HUDEP-2 (cell line): ENCODE measurements at regions not wholly inside any gene's neighbourhood (a gene's known extent, or its start where the extent isn't known, plus 50 kb on each side); places are given as distances from the start of the nearest gene placed in this dataset.

Experiments
- DNase-seq, 76 experiments: peaks; one replicate each; lab custom pipeline; 2025; ENCODE audit not compliant: unreplicated experiment in 76 of 76; lab: John Stamatoyannopoulos, UW

DNA sequence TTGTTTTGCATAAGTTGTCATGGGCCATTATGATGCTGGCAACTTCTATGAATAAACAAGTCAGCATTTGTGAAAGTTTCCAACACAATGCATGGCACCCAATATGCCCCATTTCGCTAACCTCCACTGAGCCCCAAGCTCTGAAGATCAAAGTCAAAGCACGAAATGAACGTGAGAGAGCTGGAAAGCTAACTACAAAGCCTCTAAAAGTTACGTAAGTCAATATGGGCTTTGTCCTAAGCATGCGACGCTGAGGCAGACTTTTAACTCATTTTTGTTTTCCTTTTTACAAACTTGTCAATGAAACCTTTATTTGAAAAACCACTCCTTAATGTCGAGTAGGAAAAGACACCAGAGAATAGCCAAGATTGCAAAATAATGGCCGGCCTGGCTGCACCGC lies 131.6 kb upstream of the NUDT7 start:
- DNase-seq: no peak

DNA sequence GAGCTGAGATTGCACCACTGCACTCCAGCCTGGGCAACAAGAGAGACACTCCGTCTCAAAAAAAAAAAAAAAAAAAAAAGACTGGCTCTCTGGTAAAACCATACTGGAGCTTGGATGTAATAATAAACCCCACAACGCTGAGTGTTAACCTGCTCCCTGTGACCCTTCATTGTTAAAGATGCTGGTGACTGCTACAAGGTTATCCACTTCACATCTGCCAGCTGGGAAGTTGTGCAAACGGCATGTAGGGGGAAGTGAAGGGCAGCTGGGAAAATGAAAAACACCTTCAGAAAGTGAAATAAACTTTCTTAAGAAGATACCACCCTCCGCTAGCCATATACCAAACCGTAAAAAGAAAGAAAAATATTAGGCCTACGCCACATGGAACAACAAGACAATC lies 131.0 kb upstream of the NUDT7 start:
- no peak for DNase-seq

DNA sequence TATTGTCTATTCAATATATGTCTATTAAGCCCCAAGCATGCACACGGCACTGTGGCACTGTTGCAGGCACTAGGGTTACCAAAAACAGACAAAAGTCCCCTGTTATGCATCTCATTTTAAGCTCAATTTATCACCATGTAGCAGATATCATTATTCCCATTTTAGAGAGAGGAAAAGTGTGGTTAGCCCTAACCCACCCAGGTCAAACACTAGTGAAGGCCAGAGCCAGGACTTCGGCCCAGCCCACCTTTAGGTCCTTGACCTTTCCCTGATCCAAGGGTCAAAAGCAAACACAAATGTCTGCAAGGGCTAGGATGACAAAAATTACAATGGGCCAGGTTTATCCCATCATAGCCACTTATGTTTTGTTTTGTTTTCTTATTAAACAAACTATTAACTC lies 130.3 kb upstream of the NUDT7 start:
- DNase-seq: no peak

DNA sequence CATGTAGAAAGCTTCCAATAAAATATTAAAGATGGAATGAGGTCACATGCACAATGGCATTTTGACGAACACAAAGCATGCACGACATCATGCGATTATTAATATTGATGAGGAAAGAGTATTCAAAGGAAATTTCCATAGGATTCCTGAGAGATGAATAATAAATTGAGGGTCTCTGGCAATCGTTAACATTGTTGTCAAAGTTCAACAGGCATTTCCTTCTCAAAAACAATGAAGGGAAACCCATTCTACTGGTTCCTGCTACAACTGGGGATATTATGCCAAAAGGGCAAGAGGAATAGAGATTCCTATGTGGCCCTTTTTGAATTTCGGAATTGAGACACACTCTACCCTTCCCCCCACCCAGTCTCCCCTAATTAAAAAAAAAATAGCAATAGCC lies 128.3 kb upstream of the NUDT7 start:
- no peak for DNase-seq

DNA sequence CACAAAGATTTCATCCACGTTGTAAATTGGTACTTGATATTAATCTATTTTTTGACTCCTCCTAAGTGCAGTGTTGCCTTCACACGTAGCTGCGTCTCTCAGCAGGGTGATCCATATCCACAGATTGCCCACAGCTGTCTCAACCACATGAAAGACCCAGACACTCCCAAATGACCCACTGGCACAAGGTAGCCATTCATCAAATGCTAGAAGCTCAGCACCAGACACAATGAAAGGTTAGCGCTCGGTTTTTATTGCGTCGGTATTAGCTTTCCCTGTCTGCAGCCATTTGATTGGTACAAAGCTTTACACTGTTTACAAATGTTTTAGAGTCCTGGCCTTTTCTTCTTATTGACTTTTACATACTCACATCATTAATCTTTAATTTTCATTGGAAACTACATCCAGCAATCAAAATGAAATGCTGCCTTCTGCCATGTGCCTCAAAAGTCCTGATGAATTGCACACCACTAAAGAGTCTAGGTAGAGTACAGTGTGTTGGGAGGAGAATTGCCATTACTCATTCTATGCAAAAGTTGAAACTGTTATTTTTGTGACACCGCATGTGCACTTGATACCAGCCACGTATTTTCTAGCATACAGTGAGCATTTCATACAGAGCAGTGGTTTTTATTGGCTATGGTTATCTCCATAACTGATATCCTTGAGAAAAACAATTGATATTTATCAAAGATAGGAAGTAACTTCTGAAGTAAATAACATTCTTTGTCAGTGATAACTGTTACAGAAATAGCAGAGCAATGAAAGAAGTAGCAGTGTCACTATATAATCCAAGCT lies 127.3 kb upstream of the NUDT7 start:
- no peak for DNase-seq

DNA sequence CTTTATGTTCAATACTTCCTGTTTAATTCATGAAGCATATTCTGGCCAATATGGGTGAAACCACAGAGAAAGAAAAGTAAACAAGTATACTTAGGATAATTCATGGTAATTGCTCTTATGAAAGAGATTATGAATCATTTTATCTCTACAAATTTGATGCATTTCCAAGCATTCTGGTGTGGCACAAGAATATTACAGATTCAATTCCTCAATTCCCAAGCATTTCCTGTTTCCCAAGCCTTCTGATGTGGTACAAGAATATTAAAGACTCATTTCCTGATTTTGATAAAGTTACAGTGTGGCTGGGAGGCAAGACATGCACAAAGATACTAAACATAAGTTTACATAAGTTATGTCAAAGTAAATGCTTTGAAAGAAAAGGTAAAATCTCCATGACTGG lies 126.1 kb upstream of the NUDT7 start:
- no peak for DNase-seq

DNA sequence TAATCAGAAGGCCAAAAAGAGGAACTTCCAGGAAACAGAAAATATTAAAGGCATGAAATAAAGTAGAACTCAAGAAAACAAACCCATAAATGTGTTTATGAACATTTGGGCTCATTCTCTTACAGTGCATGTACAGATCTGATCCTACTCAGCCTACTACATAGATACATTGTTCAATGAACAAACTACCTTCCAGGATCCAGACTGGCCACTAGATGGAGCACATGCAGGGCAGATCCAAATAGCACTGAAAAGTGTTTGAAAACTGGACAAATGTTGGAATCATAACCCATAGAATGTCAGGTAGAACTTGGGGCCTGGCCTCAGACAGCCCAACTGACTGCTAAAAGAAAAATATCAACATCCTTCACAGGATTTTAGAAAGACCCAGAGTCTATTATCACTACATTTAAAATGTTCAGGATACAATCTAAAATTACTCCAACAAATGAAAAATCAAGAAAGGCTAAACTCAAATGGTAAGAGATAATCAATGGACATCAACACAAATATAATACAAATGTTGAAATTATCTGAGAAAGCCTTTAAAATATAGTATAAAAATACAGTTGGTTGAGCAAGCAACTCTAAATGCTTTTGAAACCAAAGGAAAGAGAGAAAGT lies 122.4 kb upstream of the NUDT7 start:
- peak in 28 of 76 experiments; percentile 1 to 47 (median 7) for DNase-seq

DNA sequence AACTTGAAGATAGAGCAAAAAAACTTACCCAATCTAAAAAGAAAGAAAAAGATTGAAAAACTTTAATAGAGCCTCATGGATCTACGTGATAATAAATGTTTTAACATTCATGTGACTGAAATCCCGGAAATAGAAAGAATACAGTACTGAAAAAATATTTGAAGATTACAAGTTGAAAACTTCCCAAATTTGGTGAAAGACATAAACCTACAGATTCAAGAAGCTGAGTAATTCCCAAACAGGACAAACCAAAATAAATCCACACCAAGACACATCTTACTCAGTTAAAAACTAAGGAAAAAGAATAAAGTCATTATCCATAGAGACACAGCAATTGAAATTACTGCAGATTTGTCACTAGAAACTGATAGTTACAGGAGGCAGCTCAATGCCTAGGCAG lies 121.8 kb upstream of the NUDT7 start:
- no peak for DNase-seq

DNA sequence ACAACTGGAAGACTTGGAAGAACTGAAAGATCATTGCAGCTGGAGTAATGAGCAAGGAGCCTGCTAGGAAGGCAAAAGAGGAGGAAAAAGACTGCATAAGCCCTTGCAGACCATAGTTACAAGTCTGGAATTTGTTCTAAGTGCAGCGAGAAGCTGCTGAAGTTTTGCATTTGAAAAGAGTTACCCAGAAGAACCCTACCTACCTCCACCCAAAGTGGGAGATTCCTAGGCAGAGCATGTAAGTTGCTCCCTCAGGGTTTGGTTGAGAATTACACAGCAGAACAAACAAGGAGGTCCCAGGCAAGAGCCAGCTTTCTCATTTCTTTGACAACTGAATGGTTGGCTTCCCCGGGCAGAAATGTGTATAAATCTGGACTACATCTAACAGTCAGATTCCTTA lies 118.7 kb upstream of the NUDT7 start:
- no peak for DNase-seq

DNA sequence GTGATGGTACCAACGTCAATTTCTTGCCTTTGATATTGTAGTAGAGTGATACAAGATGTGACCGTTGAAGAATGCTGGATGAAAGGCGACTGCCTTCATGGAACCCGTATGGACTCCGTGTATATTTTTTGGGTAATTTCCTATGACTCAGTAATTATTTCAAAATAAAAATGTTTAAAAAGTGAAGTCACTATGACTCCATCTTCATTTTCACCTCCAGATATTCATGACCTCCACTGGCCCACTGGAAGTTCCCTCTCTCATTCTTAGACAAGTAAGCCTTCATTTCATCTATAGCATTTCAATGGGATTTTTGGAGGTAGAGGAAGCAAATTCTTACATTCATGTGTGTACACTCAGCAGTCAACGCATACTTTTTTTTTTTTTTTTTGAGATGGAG lies 111.8 kb upstream of the NUDT7 start:
- DNase-seq: no peak

DNA sequence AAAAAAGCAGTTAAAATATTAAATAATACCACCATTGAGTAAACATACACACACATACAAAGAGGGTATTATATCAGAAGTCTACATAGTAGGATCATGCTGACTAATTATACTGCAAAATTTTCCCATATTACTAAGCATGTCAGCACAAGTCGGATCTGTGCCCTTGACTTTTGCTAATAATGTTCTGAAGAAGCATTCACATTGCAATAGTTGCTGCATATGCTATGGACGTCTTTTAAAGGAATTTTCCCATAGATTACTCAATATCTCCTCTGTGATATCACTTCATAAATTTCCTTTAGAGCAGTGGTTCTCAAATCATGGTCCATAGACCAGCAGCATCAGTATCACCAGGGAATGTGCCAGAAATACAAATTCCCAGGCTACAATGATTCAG lies 110.9 kb upstream of the NUDT7 start:
- DNase-seq: no peak

DNA sequence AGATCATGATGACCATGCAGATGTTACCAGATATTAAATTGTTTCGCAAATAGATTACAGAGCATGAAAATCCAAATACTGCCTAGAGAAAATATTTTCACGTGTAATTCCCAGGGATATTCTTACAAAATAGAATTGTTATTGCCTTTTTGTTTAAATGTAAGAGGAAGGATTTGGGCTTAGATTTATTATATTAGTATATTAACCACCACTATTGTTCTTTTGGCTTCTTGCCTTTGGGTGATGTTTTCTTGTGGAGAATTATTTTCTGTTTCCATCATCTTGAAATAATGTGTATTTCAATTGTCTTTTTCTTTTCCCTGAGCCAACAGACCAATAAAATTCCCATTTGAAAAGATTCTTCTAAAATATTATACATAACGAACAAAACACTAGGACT lies 109.7 kb upstream of the NUDT7 start:
- DNase-seq: no peak

DNA sequence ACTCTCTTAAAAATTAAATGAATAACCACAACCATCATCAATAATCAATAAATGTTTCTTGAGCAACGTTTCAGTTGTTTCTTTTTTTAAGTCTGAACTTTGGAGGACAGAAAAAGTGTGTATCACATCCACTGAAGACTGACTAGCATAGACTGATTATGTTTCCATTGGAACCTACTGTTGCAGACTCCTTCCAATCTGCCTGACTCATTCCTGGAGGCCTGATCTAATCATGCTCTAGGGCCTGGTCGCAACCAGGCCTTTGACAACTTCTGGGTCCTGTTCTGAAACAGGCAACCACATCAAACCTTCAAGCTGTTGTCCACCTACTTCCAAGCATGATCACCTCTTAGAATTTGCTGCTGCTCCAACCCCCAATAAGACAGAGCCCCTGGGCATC lies 109.2 kb upstream of the NUDT7 start:
- no peak for DNase-seq

DNA sequence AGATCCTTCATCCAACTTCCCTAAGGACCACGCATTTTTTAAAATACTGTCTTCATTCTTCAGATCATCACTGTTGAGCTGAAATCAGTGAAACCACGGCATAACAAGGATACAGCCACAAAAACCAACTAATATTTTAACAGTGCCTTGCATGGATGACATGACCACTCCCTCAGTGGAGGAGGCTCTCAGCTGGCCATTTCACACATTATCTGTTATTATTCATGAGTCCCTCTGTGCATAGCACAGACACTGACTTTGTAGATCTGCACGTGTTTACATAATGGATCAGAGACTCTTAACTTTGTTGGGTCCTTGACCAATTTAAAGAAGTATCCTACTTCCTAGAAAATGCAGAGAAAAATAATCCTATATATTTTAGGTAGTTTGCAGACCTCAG lies 104.8 kb upstream of the NUDT7 start:
- DNase-seq: no peak

DNA sequence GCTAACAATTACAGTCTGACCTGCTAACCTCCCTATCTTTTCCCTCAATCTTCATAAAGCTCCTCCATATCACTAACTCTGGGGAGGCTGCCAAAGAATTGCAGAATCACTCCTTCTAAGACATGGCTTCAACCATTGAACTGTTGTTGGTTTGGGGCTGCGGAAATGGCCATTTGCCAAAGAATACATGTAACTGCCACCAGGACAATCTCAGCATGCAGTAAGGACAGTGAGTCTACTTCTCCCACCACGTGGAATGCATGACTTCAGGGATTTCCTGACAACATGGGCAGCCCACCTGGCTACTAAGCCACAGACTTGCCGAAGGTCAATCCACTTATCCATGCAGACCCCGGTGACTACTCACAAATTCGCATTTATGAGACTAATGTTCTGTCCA lies 104.3 kb upstream of the NUDT7 start:
- DNase-seq: no peak

DNA sequence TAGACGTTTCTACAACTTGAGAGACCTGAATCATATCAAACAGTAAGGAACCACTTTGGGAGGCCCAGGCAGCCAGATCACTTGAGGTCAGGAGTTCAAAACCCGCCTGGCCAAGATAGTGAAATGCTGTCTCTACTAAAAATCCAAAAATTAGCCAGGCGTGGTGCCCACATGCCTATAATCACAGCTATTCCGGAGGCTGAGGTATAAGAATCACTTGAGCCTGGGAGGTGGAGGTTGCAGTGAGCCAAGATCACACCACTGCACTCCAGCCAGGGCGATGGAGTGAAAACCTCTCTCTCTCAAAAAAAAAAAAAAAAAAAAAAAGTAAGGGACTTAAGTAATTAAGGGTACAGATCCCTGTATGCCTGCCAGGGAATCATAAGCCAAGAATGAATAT lies 103.4 kb upstream of the NUDT7 start:
- no peak for DNase-seq

DNA sequence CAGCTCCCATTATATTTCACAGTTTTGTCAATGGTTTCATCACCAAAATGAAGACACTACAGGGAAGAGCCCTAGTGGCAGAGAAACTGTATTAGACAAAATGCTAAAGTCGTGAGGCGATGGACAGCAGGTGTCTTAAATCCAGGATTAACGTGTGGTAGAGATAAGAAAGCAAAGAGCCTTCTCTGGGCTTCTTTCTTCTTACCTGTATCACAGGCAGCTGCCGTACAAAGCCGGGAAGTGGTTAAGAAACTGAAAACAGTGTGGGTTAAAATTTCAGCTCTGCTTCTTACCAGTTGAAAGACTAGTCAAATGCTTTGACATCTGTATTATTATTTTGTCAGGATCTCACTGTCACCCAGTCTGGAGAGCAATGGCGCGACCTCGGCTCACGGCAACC lies 98.2 kb upstream of the NUDT7 start:
- DNase-seq: no peak

DNA sequence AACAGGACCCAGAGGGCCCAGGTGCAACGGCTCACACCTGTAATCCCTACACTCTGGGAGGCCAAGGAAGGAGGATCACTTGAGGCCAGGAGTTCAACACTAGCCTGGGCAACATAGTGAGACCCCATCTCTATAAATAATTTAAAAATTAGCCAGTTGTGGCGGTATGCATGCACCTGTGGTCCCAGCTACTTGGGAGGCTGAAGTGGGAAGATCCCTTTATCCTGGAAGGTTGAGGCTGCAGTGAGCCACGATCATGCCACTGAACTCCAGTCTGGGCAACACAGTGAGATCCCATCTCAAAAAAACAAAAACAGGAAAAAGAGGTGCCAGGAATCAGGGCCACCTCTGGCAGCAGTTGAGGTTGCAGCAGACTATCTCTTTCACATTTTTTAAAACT lies 85.7 kb upstream of the NUDT7 start:
- DNase-seq: no peak

DNA sequence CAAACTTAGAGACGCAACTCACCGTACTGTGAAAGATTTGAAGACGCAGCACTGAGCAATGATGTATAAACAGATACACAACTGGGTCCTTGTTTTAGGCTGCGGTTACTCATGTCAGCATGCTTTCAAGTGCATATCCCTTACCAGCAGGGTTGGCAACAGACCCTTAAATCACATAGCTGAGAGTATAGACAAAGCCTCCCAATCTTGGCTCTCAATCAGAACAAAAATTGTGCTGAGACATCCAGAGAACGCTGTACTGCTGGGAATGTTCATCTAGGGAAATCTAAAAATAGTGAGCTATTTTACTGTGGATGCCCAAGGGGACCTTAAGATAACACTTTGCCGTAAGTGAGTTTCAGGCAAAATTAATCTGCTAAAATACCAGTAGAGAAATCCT lies 84.4 kb upstream of the NUDT7 start:
- DNase-seq: no peak

DNA sequence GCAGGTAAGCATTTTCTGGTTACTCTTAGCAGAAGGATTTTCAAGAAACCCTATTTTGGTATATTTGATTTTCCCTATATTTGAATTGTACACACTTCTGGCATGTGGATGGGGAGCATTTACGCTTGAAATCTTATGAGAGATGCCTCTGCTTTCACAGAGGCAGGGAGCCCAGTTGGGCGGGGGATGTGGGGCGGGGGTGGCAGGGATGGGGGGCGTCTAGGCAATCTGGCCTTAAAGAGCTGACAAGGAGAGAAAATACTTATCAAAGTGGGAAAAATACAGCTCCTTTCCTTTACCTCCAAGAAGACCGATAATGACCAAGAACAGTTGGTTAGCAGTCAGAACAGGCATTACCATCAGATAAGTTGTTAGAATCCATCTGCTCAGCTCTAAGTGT lies 79.1 kb upstream of the NUDT7 start:
- DNase-seq: no peak

DNA sequence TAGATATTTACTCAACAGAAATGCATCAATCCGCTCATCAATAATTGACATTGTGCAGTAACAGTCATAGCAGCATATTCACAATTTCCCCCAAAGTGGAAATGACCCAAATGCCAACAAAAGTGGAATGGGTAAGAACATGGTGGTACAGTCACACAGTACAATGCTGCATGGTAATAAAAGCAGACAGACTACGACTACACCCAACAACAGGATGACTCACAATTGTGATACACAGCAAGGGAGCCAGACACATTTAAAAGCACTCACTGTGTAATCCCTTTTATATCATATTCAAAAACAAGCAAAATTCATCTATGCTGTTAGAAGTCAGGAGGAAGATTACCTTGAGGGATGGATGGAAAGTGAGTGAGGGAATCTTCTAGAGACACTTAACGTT lies 76.5 kb upstream of the NUDT7 start:
- no peak for DNase-seq

DNA sequence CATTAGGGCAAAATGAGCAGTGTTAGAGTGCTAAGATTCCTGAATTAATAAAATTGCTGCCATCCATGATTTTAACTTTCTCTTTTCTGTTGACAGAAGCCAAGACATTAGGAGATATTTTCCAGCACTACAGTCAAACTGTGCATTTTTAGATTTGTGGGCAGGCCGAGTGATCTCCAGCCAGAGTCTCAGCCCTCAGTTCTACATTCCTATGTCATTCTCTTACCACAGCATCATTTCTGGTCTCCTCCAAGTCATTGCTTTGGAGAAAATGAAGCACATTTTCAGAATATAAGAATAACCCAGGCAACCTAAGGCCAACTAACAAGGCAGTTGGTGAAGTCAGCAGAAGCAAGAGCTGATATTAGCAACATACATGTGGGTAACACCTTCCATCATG lies 74.6 kb upstream of the NUDT7 start:
- DNase-seq: no peak

DNA sequence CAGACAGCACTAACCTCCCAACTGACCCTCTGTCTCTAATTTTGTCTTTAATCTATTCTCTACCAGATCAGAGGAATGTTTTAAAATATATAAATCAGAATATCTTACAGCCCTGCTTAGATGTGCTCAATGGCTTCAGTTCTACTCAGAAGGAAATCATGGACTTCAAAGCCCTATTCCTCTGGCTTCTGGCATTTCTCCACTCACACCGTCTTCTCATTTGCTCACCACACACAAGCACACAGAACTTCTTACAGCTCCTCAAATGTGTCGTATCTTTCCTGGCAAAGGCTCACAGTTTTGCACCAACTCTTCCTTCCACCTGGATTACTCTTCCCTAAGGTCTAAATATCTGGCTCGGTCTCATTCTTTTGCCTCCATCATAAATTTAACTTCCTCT lies 71.6 kb upstream of the NUDT7 start:
- no peak for DNase-seq
